NCI-H748 (cell line): ENCODE measurements at regions not wholly inside any gene's neighbourhood (a gene's known extent, or its start where the extent isn't known, plus 50 kb on each side); places are given as distances from the start of the nearest gene placed in this dataset.
"Not testable (repeated sequence)": the region's sequence is repeated elsewhere in the genome, so short reads cannot be mapped to it uniquely, and the experiment has no call there.

Source experiments
- DNase-seq: peaks from one replicate; lab custom pipeline; 2025; ENCODE audit not compliant: unreplicated experiment; lab: John Stamatoyannopoulos, UW

DNA sequence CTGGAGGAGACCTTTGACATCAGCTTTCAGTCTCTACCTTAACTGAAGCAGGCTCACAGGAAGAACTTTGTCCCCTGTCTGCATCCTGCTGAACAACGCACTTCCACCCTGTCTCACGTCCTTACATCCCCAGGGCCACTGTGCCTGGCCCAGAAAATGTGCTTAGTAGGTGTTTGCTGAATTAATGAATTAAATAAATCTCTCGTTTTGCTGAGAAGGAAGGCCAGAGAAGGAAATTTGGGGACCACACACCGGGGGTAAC, 54.3 kb upstream of the CREB3L1 start:
- DNase-seq: no peak

DNA sequence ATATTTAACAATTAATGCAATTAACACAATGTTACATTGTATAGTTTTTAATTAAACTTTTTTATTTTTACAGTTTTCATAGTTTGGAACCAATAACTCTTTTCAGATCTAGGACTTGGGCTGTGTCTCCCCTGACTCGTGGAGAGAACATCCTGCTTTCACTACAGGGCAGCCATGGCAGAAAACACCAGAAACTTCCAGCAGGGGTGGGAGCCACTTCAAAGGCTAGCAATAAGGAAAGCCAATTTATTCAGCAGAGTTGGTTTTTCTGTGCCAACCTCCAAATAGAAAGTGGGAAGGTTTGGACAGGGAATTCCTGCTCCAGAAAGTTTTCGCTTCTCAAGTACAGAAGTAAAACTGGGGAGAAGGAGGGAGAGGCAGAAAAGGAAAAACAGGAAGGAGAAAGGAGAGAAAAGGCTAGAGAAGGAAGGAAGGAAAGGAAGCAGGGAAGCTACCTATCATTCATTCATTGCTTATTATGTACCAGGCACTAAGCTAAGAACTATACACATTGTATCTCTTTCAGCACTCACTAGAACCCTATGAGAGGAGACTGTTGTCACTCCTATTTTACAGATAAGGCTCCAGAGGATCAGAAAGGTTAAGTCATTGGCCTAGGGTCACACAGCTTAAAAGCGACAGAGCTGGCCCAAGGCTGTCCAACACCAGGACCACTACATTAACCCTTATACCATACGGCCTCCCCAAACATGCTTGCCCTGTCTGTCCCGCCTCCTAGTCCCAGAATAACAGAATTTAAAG, 54.8 kb upstream of the CREB3L1 start:
- DNase-seq: no peak

DNA sequence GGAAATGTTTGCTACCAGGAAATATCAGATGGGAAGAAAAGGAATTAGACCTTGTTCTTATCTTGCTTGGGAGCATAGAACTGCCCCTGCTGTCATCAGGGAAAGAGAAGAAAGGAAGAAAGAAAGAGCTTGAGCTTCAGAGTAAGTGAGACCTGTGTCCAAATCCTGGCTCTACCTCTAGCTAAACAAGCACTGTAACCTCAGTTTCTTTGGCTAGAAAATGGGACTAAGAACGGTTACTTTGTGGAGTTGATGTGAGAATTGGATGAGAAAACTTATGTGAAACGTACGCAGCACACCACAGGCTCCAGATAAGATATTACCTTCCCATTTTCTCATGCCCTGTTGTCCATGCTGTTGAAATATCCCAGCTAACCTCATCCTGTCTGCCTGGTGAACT, 57.1 kb upstream of the CREB3L1 start:
- no peak for DNase-seq

DNA sequence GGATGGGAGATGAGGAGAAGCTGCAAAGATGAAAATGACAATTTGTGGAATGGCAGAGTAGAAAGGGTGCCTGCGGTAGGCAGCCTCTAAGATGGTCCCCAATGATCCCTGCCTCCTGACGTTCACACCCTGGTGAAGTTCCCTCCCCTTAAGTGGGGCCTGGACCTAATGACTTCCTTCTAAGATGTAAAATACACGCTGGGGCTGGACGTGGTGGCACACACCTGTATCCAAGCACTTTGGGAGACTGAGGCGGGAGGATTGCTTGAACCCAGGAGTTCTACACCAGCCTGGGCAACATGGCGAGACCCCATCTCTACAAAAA, 60.7 kb upstream of the CREB3L1 start:
- no peak for DNase-seq

- peak; percentile 13 for DNase-seq
Measured at GRCh38 chr11:46216019-46216764, 61.3 kb upstream of the CREB3L1 start.

GRCh38 chr11:46215208-46215931, 62.1 kb upstream of the CREB3L1 start:
- DNase-seq: no peak

DNA sequence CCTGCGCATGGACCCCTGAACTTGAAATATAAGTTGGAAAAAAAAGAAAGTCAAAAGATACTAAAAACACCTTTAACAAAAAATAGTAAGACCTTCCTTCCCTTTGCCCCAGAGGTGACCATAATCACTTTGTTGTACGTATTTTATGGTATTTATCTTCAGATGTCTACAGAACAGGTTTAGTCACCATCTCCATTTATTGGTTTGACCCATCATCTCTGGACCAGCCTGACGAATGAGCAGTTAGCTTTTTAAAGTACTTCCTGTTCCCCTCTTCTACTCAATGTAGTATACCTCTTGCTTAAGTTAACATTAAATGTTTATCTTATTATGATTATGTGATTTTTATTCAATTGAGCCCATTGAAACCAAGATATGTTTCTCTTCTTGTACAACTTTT, 64.7 kb upstream of the CREB3L1 start:
- no peak for DNase-seq

GRCh38 chr11:46210856-46211255, 66.6 kb upstream of the CREB3L1 start:
- DNase-seq: no peak

DNA sequence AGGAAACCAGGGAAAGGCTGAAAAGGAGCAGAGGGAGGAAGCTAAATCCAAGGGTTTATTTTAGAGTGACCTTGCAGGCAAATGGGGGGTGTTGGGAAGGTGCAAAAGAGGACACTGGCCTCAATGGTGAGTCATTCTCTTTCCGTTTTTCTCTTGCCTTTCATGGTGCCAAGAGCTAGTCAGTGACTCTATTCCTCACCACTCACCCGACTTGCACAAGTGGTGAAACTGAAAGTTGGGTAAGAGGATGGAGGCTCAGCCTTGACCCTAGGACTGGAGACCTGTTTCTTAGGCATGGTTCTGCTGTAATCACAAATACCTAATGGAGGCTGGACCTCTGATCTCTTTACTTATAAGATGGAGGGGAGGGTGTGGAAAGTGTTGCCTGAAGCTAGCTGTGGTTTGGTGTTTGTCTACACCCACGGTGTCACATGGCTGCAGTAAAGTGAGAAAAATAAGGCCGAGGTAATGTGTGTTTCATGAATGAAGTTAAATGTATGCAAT, 67.3 kb upstream of the CREB3L1 start:
- no peak for DNase-seq

- DNase-seq: not testable (repeated sequence)
Measured at GRCh38 chr11:46209624-46210023, 67.8 kb upstream of the CREB3L1 start.

- DNase-seq: no peak
Measured at GRCh38 chr11:46208803-46209202, 68.7 kb upstream of the CREB3L1 start.

GRCh38 chr11:46207270-46207669, 70.2 kb upstream of the CREB3L1 start:
- DNase-seq: no peak

DNA sequence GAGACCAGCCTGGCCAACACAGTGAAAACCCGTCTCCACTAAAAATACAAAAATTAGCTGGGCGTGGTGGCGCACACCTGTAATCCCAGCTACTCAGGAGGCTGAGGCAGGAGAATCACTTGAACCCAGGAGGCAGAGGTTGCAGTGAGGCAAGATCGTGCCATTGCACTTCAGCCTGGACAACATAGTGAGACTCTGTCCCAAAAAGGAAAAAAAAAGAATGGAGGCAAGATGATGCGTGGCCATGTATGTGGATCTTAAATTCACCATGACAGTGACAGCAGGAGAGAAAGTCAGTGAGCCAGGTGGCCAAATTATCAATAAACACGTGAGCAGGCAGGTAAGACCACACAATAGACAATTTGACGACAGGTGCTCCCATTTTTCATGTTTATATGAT, 73.0 kb upstream of the CREB3L1 start:
- DNase-seq: peak; percentile 11

DNA sequence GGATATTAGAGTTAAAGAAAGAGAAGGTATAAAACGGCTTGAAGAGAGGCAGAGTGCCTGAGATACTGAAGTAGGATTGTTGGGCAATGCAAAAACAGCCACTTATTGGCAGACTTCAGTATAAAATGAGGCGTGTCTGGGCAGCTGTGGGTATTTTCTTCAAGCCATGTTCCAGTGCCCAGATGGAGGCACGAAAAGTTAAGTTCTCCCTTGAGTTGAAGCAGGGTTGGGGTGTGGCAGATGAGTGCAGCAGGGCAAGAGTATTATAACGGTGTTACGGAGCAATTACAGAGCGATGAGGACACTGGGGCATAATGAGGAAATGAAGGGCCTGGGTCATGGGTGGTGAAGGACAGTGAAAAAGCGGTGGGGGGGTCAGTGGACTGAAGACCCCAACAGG, 73.7 kb upstream of the CREB3L1 start:
- no peak for DNase-seq

GRCh38 chr11:46202696-46203391, 74.6 kb upstream of the CREB3L1 start:
- no peak for DNase-seq

DNA sequence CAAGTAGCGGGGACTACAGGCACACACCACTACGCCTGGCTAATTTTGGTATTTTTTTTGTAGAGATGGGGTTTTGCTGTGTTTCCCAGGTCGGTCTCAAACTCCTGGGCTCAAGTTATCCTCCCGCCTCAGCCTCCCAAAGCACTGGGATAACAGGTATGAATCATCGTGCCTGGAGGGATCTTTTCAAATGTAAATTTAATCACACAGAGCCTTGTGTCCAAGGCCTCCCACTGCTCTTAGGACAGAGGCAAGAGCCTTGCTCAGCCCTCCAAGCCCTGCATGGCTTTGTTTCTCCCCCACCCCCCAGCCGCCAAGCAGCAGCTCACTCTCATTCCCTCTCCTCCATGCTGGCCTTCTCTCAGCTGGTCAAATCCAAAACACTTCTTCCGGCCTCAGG, 75.3 kb upstream of the CREB3L1 start:
- DNase-seq: no peak

DNA sequence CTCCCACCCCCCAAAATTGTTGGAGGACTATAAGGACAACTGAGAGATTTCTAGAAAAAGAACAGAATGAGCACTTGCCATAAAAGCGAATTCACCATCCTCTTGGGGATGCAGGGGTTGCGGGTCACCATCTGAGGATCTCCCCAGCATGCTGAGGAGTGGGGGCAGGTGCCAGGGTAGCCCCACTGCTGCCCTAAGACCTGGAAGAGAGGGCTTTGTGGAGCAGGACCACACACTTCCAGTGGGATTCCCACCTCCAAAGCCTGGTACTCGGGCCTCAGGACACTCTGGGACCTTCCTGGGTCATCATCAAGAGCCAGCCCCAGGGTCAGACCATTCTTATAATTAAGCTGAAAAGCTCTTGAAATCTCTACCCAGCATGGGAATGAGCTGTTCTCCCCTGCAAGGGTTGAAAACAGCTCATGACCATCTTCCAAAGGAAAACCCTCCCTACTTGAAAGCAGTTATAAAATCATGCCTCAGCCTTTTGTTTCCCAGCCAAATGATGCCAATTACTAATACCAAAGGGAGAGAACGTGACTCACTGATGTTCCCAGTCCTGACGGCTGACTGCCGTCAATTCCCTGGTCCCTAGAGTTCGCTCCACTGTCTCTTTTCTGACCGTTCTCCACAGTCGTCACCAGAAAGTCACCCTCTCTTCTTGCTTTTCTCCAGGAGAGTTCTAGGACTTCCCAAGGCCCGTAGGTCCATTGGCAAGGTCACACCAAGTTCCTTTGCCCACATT, 76.8 kb upstream of the CREB3L1 start:
- DNase-seq: no peak

DNA sequence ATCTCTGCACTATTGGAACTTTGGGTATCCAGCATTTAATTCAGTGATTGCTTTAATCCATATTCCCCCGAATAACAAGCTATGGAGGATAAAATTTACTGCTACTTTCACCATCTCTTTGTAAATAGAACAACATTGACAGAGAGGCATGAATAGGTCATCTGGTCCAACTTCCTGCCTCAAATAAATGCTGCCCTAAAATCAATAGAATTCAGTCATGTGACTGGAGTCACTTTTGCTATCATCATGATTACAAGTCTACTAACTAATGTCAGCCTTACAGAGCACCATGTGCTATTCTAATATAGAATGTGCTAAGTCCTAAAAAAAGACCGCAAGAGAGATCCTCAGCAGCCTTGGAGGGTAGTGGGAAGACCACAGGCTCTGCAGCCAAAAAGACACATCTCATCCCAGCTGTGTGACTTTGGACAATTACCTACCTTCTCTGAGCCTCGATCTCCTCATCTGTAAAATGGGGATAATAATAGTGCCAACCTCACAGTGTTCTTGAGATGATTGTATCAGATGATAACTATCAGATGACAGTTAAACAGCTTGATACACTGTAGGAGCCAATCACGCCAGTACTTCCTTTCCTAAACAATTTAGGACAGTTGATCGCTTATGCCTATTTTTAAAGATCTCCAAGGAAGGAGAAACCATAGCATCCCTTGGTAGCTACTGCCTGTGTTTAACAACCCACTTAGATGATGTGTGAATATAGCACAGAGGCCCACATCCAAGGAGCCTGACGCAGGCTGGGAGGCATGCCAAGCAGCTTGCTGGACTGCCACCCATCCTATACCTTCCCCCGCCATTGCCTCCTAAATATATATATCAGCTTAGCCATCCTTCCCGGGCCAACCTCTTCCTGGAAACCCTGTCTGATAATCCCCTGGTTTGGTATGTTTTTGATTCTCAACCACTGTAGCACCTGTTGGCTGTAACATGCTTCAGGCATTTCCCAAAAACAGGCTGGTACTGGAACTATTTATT, 77.3 kb upstream of the PHF21A start:
- peak; percentile 8 for DNase-seq

GRCh38 chr11:46197421-46197820, 76.2 kb upstream of the PHF21A start:
- DNase-seq: no peak

- peak; percentile 10 for DNase-seq
Measured at GRCh38 chr11:46188017-46188416, 66.8 kb upstream of the PHF21A start.
